Activated CD8-positive, alpha-beta memory T cell treated with anti-CD3 and anti-CD28 coated beads for 48 hours (primary cell): ENCODE measurements at regions not wholly inside any gene's neighbourhood (a gene's known extent, or its start where the extent isn't known, plus 50 kb on each side); places are given as distances from the start of the nearest gene placed in this dataset.

Experiments
- DNase-seq, 3 experiments: peaks; one replicate each; pipeline ENCODE4 v3.0.0-alpha.2; 2020; ENCODE audit warnings: low read depth in 2 of 3, low spot score in 2 of 3

GRCh38 chr6:148231572-148231971, 111.1 kb upstream of the SASH1 start:
- DNase-seq = no peak

GRCh38 chr6:148235446-148235845, 107.2 kb upstream of the SASH1 start:
- no peak for DNase-seq

DNA sequence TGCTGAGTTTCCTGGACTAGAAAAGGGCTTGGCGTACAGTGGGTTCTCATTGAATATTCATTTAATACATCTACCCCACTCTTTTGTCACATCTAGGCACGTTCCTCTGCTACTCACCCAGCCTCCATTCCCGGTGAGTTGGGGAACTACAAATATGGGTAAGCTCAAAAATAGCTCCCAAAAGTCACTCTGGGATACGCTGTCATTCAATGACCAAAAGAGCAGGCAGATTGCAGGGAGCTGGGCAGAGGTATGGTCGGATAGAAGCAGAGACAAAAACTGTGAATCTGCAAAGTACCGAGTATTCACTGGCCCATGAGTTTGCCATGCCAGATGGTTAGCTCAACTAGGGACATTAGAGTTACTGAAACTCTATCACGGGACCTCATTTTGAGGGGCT, 103.9 kb upstream of the SASH1 start:
- DNase-seq = no peak

DNA sequence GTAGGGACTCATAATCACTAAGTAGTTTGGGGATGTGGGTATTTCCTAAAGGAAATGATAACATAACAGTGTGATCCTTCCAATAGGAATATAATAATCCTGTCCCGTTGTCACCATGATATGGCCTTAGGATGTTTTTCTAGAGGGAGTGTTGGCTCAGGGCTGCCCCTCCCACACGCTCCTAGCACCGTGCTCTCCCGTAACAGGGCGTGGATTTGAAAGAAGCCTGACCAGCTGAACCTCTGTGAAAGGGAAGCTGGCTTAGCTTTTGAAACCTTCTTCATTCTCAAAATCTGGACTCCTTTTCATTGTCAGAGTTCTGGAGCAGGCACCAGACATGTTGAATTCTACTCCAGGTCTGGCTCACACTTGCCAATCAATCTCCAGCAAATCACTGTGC, 103.4 kb upstream of the SASH1 start:
- DNase-seq = no peak

DNA sequence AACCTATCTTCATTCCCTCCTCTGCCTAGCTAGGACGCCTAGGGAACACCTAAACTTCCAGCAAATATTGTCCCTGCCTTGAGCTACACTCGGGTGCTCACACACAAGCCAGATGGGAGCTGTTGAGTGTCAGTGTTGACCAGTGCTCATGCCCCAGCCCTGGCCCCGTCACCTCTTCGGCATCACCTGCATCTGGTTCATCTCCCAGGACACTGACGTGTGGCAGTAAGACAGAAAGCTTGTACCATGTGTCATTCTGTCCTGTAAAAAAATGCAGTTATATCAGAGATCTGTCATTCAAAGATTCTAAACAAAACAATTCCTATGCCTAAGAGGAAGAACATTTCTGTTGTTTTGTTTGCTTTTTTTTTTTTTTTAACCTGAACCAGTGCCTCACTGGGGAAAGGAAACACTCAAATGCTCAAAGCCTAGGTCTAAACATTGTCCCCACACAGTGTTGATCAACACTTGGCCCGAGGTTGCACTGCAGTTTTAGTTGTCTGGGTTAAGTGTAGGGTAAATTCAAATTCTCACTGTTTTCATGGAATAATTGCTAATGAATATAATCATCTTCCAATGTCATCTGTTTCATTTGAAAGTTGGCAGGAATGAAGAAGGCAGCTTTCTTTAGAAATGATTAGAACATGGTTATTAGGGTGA, 102.7 kb upstream of the SASH1 start:
- no peak for DNase-seq

DNA sequence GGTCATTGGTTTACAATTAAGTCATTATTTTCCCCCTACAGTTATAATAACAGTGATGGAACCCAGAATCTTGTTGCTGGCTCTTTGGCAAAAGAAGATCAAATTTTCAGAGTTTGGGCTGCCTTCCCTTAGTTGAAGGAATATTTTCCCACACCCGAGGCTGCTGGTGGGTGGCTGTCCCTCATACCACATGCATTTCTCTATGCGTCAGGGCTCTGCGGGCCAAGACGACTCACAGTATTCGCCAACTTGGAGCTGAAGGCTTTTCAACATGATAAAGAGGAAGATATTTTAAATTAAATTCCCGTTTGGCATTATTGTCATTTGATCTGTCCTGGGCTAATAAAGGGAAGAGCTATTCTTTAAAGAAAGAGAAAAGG, 102.2 kb upstream of the SASH1 start:
- DNase-seq = no peak

DNA sequence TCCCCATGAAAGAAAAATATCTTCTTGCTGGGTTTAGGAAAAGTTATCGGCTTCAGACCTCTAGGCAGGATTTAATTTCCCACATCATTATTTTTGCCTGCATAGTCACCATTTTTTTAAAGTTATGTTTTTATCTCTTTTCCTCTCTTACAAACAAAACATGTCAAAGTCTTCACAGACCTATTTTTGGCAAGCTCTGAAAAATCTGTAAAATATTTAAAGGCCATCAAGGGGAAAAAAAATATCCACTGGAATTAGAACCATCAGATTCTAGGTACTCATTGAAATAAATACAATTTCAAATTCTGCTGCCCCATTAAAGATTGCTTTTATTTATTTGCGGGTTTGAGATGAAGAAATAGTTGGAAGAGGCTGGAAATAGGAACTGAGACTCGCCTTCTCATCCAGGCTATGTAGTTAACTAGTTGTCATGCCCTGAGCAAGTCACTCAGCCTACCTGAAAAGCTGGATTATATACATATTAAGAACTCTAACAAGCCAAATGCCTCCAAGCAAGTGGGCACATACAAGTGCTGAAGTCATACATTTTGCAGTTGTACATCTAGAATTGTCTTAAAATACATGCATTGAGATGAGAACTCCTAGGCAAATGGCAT, 101.7 kb upstream of the SASH1 start:
- no peak for DNase-seq

GRCh38 chr6:148242180-148242579, 100.5 kb upstream of the SASH1 start:
- no peak for DNase-seq

- DNase-seq = no peak
These were observed 98.3 kb upstream of the SASH1 start for GRCh38 chr6:148244217-148244935.

- DNase-seq = no peak
These were observed 95.1 kb upstream of the SASH1 start for GRCh38 chr6:148247386-148248063.

DNA sequence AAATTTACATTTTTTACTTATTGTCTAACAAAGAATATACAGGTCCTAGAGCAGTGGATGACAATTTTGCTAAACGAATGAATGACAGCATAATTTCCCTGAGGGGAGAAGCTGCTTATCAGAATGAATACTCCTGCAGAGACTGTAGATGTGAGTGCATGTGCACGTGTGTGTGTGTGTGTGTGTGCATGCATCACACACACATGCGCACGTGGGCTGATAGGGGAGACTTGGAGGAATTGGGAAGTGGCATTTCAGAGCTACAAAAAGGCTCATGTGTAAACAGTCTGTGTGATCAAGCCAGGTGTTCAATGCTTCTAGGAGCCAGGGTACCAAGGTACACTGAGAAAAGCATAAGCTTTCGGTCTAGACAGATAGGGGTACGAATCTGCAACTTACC, 93.5 kb upstream of the SASH1 start:
- DNase-seq = no peak

DNA sequence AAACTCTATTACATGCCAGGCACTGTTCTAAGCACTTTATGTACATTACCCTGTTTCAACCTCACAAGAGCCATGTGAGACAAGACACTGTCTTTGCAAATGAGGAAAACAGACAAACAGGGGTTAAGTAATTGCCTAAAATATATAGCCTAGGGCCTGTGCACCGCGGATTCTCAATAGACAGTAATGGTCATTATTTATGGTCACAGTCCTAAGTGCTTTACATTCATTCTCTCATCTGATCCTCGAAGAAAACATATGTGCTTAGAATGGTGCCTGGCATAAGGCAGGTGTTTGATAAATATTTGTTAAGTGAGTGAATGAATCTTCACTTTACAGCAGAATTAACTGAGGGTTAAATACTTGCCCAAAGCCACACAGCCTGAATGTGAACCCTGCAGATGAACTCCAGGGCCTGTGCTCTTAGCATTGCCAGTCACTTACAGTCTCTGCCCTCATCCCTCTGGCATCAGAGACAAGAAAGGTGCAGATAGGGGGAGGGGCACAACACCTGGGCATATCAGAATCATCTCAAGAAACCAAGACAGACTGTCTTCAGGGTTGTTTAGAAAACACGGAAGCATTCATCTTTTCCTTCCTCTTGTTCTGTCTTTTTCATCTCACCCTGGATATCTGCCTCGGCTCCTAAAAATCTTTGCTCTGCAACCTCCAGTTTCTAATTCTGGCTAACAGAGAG, 92.8 kb upstream of the SASH1 start:
- no peak for DNase-seq

- DNase-seq = no peak
These were observed 91.5 kb upstream of the SASH1 start for GRCh38 chr6:148250975-148251685.

DNA sequence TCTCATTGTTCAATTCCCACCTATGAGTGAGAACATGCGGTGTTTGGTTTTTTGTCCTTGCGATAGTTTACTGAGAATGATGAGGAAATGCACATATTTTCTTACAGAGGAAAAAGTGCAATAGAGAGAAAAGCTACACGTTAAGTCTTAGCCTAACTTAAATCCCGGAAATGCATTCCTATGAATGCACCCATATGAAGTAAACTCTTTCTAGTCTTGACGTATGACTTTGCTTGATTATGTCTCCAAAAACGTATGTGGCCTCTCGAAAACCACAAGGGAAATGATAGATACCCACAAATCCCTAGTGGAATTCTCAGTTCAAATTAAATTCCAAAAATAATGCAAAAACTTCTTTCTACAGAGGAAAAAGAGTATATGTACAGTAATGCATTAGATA, 90.7 kb upstream of the SASH1 start:
- DNase-seq = no peak

GRCh38 chr6:148257810-148258209, 84.8 kb upstream of the SASH1 start:
- DNase-seq = no peak

GRCh38 chr6:148258868-148259267, 83.8 kb upstream of the SASH1 start:
- DNase-seq = no peak

- no peak for DNase-seq
These were observed 81.2 kb upstream of the SASH1 start for GRCh38 chr6:148261470-148261869.

DNA sequence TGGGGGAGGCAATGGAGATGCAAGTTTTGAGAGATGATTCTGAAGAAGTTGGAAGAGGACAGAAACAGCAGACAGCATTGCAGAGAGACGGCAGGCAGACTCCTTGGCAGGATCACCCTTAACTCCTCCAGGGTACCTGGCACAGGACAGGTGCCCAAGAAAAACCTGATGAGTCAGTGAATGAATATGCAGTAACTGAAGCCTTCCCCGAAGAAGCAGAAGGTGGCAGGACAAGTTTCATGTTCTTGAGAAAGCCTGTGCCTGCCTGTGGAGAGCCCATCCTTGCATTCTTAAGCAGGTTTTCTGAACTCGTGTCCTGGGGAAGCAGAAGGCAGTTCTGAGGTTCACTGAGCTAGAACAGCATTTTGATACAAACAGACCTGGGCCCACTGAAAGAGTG, 79.6 kb upstream of the SASH1 start:
- no peak for DNase-seq

- DNase-seq = no peak
These were observed 78.7 kb upstream of the SASH1 start for GRCh38 chr6:148263961-148264360.

GRCh38 chr6:148265054-148265453, 77.6 kb upstream of the SASH1 start:
- no peak for DNase-seq

DNA sequence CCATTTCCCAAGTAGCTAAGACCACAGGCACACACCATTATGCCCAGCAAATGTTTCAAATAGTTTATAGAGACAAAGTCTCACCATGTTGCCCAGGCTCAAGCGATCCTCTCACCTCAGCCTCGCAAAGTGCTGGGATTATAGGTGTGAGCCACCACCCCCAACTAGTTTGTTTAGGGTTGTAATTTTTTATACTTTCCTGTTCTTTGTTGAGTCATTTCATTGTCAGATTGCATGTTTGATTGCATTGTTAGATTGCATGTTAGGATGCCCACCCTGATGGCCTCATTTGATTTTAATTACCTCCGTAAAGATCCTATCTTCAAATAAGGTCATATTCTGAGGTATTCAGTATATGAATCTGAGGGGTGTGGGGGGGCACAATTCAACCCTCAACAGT, 73.3 kb upstream of the SASH1 start:
- no peak for DNase-seq
